ENCODE measurements at regions not wholly inside any gene's neighbourhood (a gene's known extent, or its start where the extent isn't known, plus 50 kb on each side); places are given as distances from the start of the nearest gene placed in this dataset.

GRCh38 chr7:91342346-91342745, 78.1 kb downstream of the FZD1 start:
- Histone ChIP-seq H3K27ac (ENCODE audit: low read depth in 2 of 2, low read length in 2 of 2) (no peak overlapping the region), H3K9ac (ENCODE audit: low read depth in 1 of 2, low read length in 2 of 2) (no peak overlapping the region), H3K27me3 (ENCODE audit: control insufficient read depth in 2 of 2, insufficient read depth in 2 of 2, low read length in 2 of 2) (no peaks in the 10 kb centered on the region), H3K36me3 (ENCODE audit: control insufficient read depth in 2 of 2, insufficient read depth in 2 of 2, low read length in 2 of 2) (no peaks in the 10 kb centered on the region), H3K4me3 (ENCODE audit: low read length in 2 of 2) (no peak overlapping the region), H3K4me1 (ENCODE audit: control insufficient read depth in 2 of 2, insufficient read depth in 2 of 2, low read length in 2 of 2) (no peaks in the 10 kb centered on the region), H3K9me3 (ENCODE audit: control insufficient read depth in 2 of 2, low read length in 2 of 2) (no peaks in the 10 kb centered on the region)

- no peaks in the 10 kb centered on the region for H3K4me1 ChIP-seq (ENCODE audit: control insufficient read depth in 2 of 2, insufficient read depth in 2 of 2, low read length in 2 of 2)
- H3K27me3 ChIP-seq (ENCODE audit: control insufficient read depth in 2 of 2, insufficient read depth in 2 of 2, low read length in 2 of 2), result no peaks in the 10 kb centered on the region
- H3K4me3 ChIP-seq (ENCODE audit: low read length in 2 of 2), result no peak overlapping the region
- no peaks in the 10 kb centered on the region for H3K9me3 ChIP-seq (ENCODE audit: control insufficient read depth in 2 of 2, low read length in 2 of 2)
- no peak overlapping the region for H3K27ac ChIP-seq (ENCODE audit: low read depth in 2 of 2, low read length in 2 of 2)
- H3K9ac ChIP-seq (ENCODE audit: low read depth in 1 of 2, low read length in 2 of 2), result no peak overlapping the region
- no peaks in the 10 kb centered on the region for H3K36me3 ChIP-seq (ENCODE audit: control insufficient read depth in 2 of 2, insufficient read depth in 2 of 2, low read length in 2 of 2)
Observed at GRCh38 chr7:91343420-91343960, 79.3 kb downstream of the FZD1 start.

DNA sequence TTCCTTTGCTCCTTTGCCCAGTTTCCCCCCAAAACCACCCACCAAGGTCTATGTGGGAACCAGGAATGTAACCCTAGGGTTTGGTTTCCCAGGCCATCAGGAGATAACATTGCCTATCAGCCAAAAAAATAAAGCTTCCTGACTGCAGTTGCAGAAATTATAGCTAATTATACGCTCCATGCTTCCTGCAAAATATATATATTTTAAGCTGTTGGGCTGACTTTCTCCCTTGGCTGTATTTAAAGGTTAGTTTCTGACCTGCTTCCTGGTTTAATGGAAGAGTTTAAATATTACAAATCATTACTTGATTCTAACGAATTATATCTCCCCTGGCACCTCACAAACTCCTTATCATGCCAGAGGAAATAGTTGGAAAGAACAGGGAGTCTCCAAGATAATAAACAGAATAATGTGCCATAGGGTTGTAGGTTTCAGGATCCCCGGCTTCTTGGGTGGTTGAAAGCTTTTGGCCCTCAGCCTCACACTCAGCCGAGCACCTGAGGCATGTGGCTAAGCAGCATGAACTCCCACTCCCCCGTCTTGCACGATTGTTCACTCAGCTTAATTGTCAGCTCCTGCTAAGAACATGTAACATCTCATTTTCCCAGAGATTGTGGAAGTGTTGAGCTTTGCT, 79.9 kb downstream of the FZD1 start:
- Histone ChIP-seq H3K27me3 (ENCODE audit: control insufficient read depth in 2 of 2, insufficient read depth in 2 of 2, low read length in 2 of 2) (no peaks in the 10 kb centered on the region), H3K27ac (ENCODE audit: low read depth in 2 of 2, low read length in 2 of 2) (no peak overlapping the region), H3K4me3 (ENCODE audit: low read length in 2 of 2) (no peak overlapping the region), H3K4me1 (ENCODE audit: control insufficient read depth in 2 of 2, insufficient read depth in 2 of 2, low read length in 2 of 2) (no peaks in the 10 kb centered on the region), H3K9ac (ENCODE audit: low read depth in 1 of 2, low read length in 2 of 2) (no peak overlapping the region), H3K9me3 (ENCODE audit: control insufficient read depth in 2 of 2, low read length in 2 of 2) (no peaks in the 10 kb centered on the region), H3K36me3 (ENCODE audit: control insufficient read depth in 2 of 2, insufficient read depth in 2 of 2, low read length in 2 of 2) (no peaks in the 10 kb centered on the region)

GRCh38 chr7:91344911-91345310, 80.7 kb downstream of the FZD1 start:
- H3K4me3 ChIP-seq (ENCODE audit: low read length in 2 of 2), result no peak overlapping the region
- H3K36me3 ChIP-seq (ENCODE audit: control insufficient read depth in 2 of 2, insufficient read depth in 2 of 2, low read length in 2 of 2), result no peaks in the 10 kb centered on the region
- H3K9ac ChIP-seq (ENCODE audit: low read depth in 1 of 2, low read length in 2 of 2), result no peak overlapping the region
- H3K27me3 ChIP-seq (ENCODE audit: control insufficient read depth in 2 of 2, insufficient read depth in 2 of 2, low read length in 2 of 2), result no peaks in the 10 kb centered on the region
- no peaks in the 10 kb centered on the region for H3K4me1 ChIP-seq (ENCODE audit: control insufficient read depth in 2 of 2, insufficient read depth in 2 of 2, low read length in 2 of 2)
- H3K9me3 ChIP-seq (ENCODE audit: control insufficient read depth in 2 of 2, low read length in 2 of 2), result no peaks in the 10 kb centered on the region
- H3K27ac ChIP-seq (ENCODE audit: low read depth in 2 of 2, low read length in 2 of 2), result no peak overlapping the region

DNA sequence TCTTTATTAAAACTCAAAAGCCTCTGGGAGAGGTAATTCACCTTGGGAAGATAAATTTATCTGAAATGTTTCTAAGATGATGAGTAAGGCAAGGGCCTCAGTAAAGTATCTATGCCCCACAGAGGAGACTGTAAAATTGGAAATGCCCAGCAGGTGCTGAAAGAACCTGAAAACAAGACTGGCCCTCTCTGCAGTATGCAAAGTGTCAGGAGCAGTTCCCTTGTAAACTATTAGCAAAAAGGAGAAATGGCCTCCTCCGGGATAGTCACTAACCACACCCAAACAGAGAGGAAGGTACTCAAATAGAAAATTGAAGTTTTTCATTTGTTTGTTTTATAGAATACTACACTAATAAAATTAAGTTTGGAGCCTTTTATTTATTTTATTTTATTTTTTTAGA, 81.2 kb downstream of the FZD1 start:
- H3K9me3 ChIP-seq (ENCODE audit: control insufficient read depth in 2 of 2, low read length in 2 of 2), result no peaks in the 10 kb centered on the region
- H3K4me3 ChIP-seq (ENCODE audit: low read length in 2 of 2), result no peak overlapping the region
- H3K27me3 ChIP-seq (ENCODE audit: control insufficient read depth in 2 of 2, insufficient read depth in 2 of 2, low read length in 2 of 2), result no peaks in the 10 kb centered on the region
- H3K4me1 ChIP-seq (ENCODE audit: control insufficient read depth in 2 of 2, insufficient read depth in 2 of 2, low read length in 2 of 2), result no peaks in the 10 kb centered on the region
- no peak overlapping the region for H3K9ac ChIP-seq (ENCODE audit: low read depth in 1 of 2, low read length in 2 of 2)
- H3K36me3 ChIP-seq (ENCODE audit: control insufficient read depth in 2 of 2, insufficient read depth in 2 of 2, low read length in 2 of 2), result no peaks in the 10 kb centered on the region
- no peak overlapping the region for H3K27ac ChIP-seq (ENCODE audit: low read depth in 2 of 2, low read length in 2 of 2)

GRCh38 chr7:91346426-91346825, 82.2 kb downstream of the FZD1 start:
- no peaks in the 10 kb centered on the region for H3K4me1 ChIP-seq (ENCODE audit: control insufficient read depth in 2 of 2, insufficient read depth in 2 of 2, low read length in 2 of 2)
- no peaks in the 10 kb centered on the region for H3K27me3 ChIP-seq (ENCODE audit: control insufficient read depth in 2 of 2, insufficient read depth in 2 of 2, low read length in 2 of 2)
- no peak overlapping the region for H3K27ac ChIP-seq (ENCODE audit: low read depth in 2 of 2, low read length in 2 of 2)
- no peaks in the 10 kb centered on the region for H3K36me3 ChIP-seq (ENCODE audit: control insufficient read depth in 2 of 2, insufficient read depth in 2 of 2, low read length in 2 of 2)
- H3K9ac ChIP-seq (ENCODE audit: low read depth in 1 of 2, low read length in 2 of 2), result no peak overlapping the region
- H3K4me3 ChIP-seq (ENCODE audit: low read length in 2 of 2), result no peak overlapping the region
- H3K9me3 ChIP-seq (ENCODE audit: control insufficient read depth in 2 of 2, low read length in 2 of 2), result no peaks in the 10 kb centered on the region

DNA sequence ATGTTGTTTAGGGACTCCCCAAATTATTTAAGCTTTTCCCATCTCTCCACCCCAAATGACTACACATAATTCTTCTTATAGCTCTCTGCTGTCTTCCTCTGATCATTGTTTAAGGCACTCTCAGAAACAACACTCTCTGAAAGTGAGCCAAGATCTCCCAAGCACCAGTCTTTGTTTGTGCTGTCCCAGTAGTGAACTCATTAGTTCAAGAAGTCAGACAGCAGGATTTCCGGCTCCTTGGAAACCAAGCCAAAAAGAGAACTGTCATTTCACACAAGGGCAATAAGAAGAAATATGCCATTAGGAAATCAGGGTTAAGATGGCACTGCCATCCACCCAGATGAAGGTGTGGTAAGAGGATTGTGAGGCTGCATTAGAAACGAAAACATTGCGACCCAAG, 83.1 kb downstream of the FZD1 start:
- Histone ChIP-seq H3K36me3 (ENCODE audit: control insufficient read depth in 2 of 2, insufficient read depth in 2 of 2, low read length in 2 of 2) (no peaks in the 10 kb centered on the region), H3K27ac (ENCODE audit: low read depth in 2 of 2, low read length in 2 of 2) (no peak overlapping the region), H3K27me3 (ENCODE audit: control insufficient read depth in 2 of 2, insufficient read depth in 2 of 2, low read length in 2 of 2) (no peaks in the 10 kb centered on the region), H3K4me3 (ENCODE audit: low read length in 2 of 2) (no peak overlapping the region), H3K9me3 (ENCODE audit: control insufficient read depth in 2 of 2, low read length in 2 of 2) (no peaks in the 10 kb centered on the region), H3K9ac (ENCODE audit: low read depth in 1 of 2, low read length in 2 of 2) (no peak overlapping the region), H3K4me1 (ENCODE audit: control insufficient read depth in 2 of 2, insufficient read depth in 2 of 2, low read length in 2 of 2) (no peaks in the 10 kb centered on the region)

- no peaks in the 10 kb centered on the region for H3K4me1 ChIP-seq (ENCODE audit: control insufficient read depth in 2 of 2, insufficient read depth in 2 of 2, low read length in 2 of 2)
- H3K27ac ChIP-seq (ENCODE audit: low read depth in 2 of 2, low read length in 2 of 2), result no peak overlapping the region
- no peak overlapping the region for H3K9ac ChIP-seq (ENCODE audit: low read depth in 1 of 2, low read length in 2 of 2)
- no peak overlapping the region for H3K4me3 ChIP-seq (ENCODE audit: low read length in 2 of 2)
- H3K9me3 ChIP-seq (ENCODE audit: control insufficient read depth in 2 of 2, low read length in 2 of 2), result no peaks in the 10 kb centered on the region
- H3K36me3 ChIP-seq (ENCODE audit: control insufficient read depth in 2 of 2, insufficient read depth in 2 of 2, low read length in 2 of 2), result no peaks in the 10 kb centered on the region
- no peaks in the 10 kb centered on the region for H3K27me3 ChIP-seq (ENCODE audit: control insufficient read depth in 2 of 2, insufficient read depth in 2 of 2, low read length in 2 of 2)
Observed at GRCh38 chr7:91348711-91349110, 84.5 kb downstream of the FZD1 start.

DNA sequence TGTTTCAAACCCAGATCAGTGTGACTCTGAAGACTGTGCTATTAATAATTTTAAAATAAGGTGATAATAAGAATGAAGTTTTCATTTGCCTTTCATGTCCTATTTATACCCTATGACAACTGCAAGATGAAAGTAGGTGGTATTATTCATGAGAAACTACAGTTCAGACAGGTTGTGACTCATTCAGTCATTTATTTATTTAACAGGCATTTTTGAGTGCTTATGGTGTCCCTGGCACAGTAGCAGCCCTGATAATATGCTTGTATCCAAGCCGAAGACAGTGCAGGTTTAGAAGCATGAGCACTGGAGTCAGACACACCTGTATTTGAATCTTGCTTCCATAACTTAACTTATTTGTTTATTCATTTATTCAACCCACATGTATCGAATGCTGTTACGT, 87.1 kb downstream of the FZD1 start:
- H3K27ac ChIP-seq (ENCODE audit: low read depth in 2 of 2, low read length in 2 of 2), result no peak overlapping the region
- no peaks in the 10 kb centered on the region for H3K9me3 ChIP-seq (ENCODE audit: control insufficient read depth in 2 of 2, low read length in 2 of 2)
- H3K27me3 ChIP-seq (ENCODE audit: control insufficient read depth in 2 of 2, insufficient read depth in 2 of 2, low read length in 2 of 2), result no peaks in the 10 kb centered on the region
- no peaks in the 10 kb centered on the region for H3K36me3 ChIP-seq (ENCODE audit: control insufficient read depth in 2 of 2, insufficient read depth in 2 of 2, low read length in 2 of 2)
- H3K9ac ChIP-seq (ENCODE audit: low read depth in 1 of 2, low read length in 2 of 2), result no peak overlapping the region
- H3K4me3 ChIP-seq (ENCODE audit: low read length in 2 of 2), result no peak overlapping the region
- no peaks in the 10 kb centered on the region for H3K4me1 ChIP-seq (ENCODE audit: control insufficient read depth in 2 of 2, insufficient read depth in 2 of 2, low read length in 2 of 2)

- H3K27ac ChIP-seq (ENCODE audit: low read depth in 2 of 2, low read length in 2 of 2), result no peak overlapping the region
- no peaks in the 10 kb centered on the region for H3K36me3 ChIP-seq (ENCODE audit: control insufficient read depth in 2 of 2, insufficient read depth in 2 of 2, low read length in 2 of 2)
- no peaks in the 10 kb centered on the region for H3K27me3 ChIP-seq (ENCODE audit: control insufficient read depth in 2 of 2, insufficient read depth in 2 of 2, low read length in 2 of 2)
- no peaks in the 10 kb centered on the region for H3K9me3 ChIP-seq (ENCODE audit: control insufficient read depth in 2 of 2, low read length in 2 of 2)
- H3K4me3 ChIP-seq (ENCODE audit: low read length in 2 of 2), result no peak overlapping the region
- no peaks in the 10 kb centered on the region for H3K4me1 ChIP-seq (ENCODE audit: control insufficient read depth in 2 of 2, insufficient read depth in 2 of 2, low read length in 2 of 2)
- H3K9ac ChIP-seq (ENCODE audit: low read depth in 1 of 2, low read length in 2 of 2), result no peak overlapping the region
Observed at GRCh38 chr7:91352091-91352490, 87.9 kb downstream of the FZD1 start.

DNA sequence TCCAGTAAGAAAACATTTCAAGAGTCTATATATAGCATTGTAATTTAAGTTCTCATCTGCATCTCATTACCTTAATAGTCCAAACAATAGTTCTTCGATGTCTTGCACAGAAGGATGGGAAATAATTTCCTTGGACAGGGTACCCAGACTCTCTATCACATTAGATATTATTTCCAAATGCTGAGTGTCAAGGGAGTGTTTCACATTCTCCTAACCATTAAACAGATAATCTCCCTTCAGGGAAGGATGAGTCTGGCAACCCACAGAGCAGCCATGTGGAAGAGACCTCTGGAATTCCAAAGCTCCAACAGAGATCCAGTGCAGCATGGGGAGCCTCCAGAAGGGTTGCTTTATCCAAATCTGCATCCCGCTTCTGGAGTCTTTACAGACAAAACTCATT, 89.6 kb downstream of the FZD1 start:
- no peak overlapping the region for H3K27ac ChIP-seq (ENCODE audit: low read depth in 2 of 2, low read length in 2 of 2)
- no peak overlapping the region for H3K4me3 ChIP-seq (ENCODE audit: low read length in 2 of 2)
- no peaks in the 10 kb centered on the region for H3K4me1 ChIP-seq (ENCODE audit: control insufficient read depth in 2 of 2, insufficient read depth in 2 of 2, low read length in 2 of 2)
- no peak overlapping the region for H3K9ac ChIP-seq (ENCODE audit: low read depth in 1 of 2, low read length in 2 of 2)
- H3K36me3 ChIP-seq (ENCODE audit: control insufficient read depth in 2 of 2, insufficient read depth in 2 of 2, low read length in 2 of 2), result no peaks in the 10 kb centered on the region
- H3K9me3 ChIP-seq (ENCODE audit: control insufficient read depth in 2 of 2, low read length in 2 of 2), result no peaks in the 10 kb centered on the region
- no peaks in the 10 kb centered on the region for H3K27me3 ChIP-seq (ENCODE audit: control insufficient read depth in 2 of 2, insufficient read depth in 2 of 2, low read length in 2 of 2)
